ENCODE measurements at regions not wholly inside any gene's neighbourhood (a gene's known extent, or its start where the extent isn't known, plus 50 kb on each side); places are given as distances from the start of the nearest gene placed in this dataset.

GRCh38 chr4:59238212-59238611 lies 1961.9 kb upstream of the ADGRL3 start:
- no TSS peak for BruUV-seq (replicated peaks)
- no peak overlapping the region for H3K4me3 ChIP-seq (replicated peaks in 1 of 3; ENCODE audit: insufficient read depth in 1 of 3, low read depth in 2 of 3, low read length in 3 of 3)
- no peak overlapping the region for H2AFZ ChIP-seq (ENCODE audit: low read length)
- H3K9ac ChIP-seq (ENCODE audit: insufficient read depth, low read depth, low read length) = no peak overlapping the region
- ChIA-PET POLR2A (no interaction called here), CTCF (ENCODE audit: low intra/inter-chr PET ratio, low total read pairs) (no interaction called here)
- H3K36me3 ChIP-seq (replicated peaks in 1 of 2; ENCODE audit: control insufficient read depth in 1 of 2, insufficient read depth in 2 of 2, low read length in 2 of 2) = no peaks in the 10 kb centered on the region
- H3K27ac ChIP-seq (ENCODE audit: extremely low read length, insufficient read depth, low read length) = no peak overlapping the region
- in situ Hi-C loops (cut with HindIII; ENCODE audit: extremely low pct_ligation_motif_present, low pct_unique_long_range_greater_than_20kb) (no loop called here), intact Hi-C loops (cut with micrococcal nuclease; ENCODE audit: unreplicated experiment) (no loop called here)
- H3K4me1 ChIP-seq (ENCODE audit: insufficient read depth, low read length) = no peaks in the 10 kb centered on the region
- FAIRE-seq (no peak), ATAC-seq (no peak), DNase-seq (ENCODE audit: low spot score) (no peak)
- peaks cover 11% of the 10 kb centered on the region for H3K9me3 ChIP-seq (ENCODE audit: low read length)
- no peaks in the 10 kb centered on the region for H3K79me2 ChIP-seq (ENCODE audit: insufficient read depth, low read length)
- 0% methylated on average over 1 of the region's 3 CpGs for WGBS (ENCODE audit: low lambda C conversion rate)
- H3K27me3 ChIP-seq (ENCODE audit: control insufficient read depth in 1 of 2, insufficient read depth in 2 of 2, low read length in 2 of 2) = no peaks in the 10 kb centered on the region
- H4K20me1 ChIP-seq (ENCODE audit: insufficient read depth, low read length) = no peaks in the 10 kb centered on the region
- no peak overlapping the region for H3K4me2 ChIP-seq (ENCODE audit: low read depth, low read length)
- TF ChIP-seq FOSL1 (CRISPR knock-in tag; IDR thresholded peaks at IDR 0.05; ENCODE audit: borderline replicate concordance) (no peak), NFYB (CRISPR knock-in tag; IDR thresholded peaks at IDR 0.05) (no peak), ZNF550 (CRISPR knock-in tag; IDR thresholded peaks at IDR 0.05; ENCODE audit: borderline replicate concordance) (no peak), TCF7L2 (IDR thresholded peaks at IDR 0.05; ENCODE audit: low read depth, low read length) (no peak), NFAT5 (CRISPR knock-in tag; IDR thresholded peaks at IDR 0.05) (no peak), TRIM24 (CRISPR knock-in tag; IDR thresholded peaks at IDR 0.05) (no peak), ZNF317 (CRISPR knock-in tag; IDR thresholded peaks at IDR 0.05) (no peak), CHCHD3 (CRISPR knock-in tag; IDR thresholded peaks at IDR 0.05) (no peak), FOXA3 (CRISPR knock-in tag; IDR thresholded peaks at IDR 0.05) (no peak), NR2C2 (CRISPR knock-in tag; IDR thresholded peaks at IDR 0.05; ENCODE audit: borderline replicate concordance) (no peak), ZNF777 (CRISPR knock-in tag; IDR thresholded peaks at IDR 0.05) (no peak), THYN1 (CRISPR knock-in tag; IDR thresholded peaks at IDR 0.05; ENCODE audit: borderline replicate concordance, low read depth) (no peak), ZNF142 (CRISPR knock-in tag; IDR thresholded peaks at IDR 0.05) (no peak), ARNT2 (CRISPR knock-in tag; IDR thresholded peaks at IDR 0.05; ENCODE audit: low read depth) (no peak), NFE2 (CRISPR knock-in tag; IDR thresholded peaks at IDR 0.05) (no peak), KAT7 (CRISPR knock-in tag; IDR thresholded peaks at IDR 0.05; ENCODE audit: borderline replicate concordance) (no peak), HES4 (CRISPR knock-in tag; IDR thresholded peaks at IDR 0.05; ENCODE audit: borderline replicate concordance) (no peak)
